HEK293 (cell line): ENCODE measurements at regions not wholly inside any gene's neighbourhood (a gene's known extent, or its start where the extent isn't known, plus 50 kb on each side); places are given as distances from the start of the nearest gene placed in this dataset.

Source experiments
- CTCF ChIA-PET: fragments of 350-600 bp; formaldehyde crosslinking; extraction: SDS; loops from one replicate; lab custom pipeline; 2021; ENCODE audit warnings: antibody characterized with exemption; lab: Yijun Ruan, JAX
- POLR2A ChIA-PET: fragments of 300-600 bp; formaldehyde crosslinking; extraction: SDS; loops from one replicate; lab custom pipeline; 2020; ENCODE audit warnings: antibody characterized with exemption, inconsistent platforms; lab: Yijun Ruan, JAX
- H3K27ac ChIP-seq: fragments of 200-500 bp; sonication (Bioruptor generic); 2 replicates; pipeline ENCODE4 v1.5.1; 2014; ENCODE audit warnings: low read depth, low read length, control low read depth, inconsistent platforms; ENCODE audit errors: extremely low read depth
- H3K36me3 ChIP-seq, 2 experiments: fragments of 200-500 bp in 1 of 2; sonication (Bioruptor generic) in 1 of 2; 1 replicate in 1 of 2; 2 replicates in 1 of 2; pipeline ENCODE4 v1.5.1; 2014 to 2017; ENCODE audit warnings: inconsistent platforms in 2 of 2, low read length in 2 of 2; ENCODE audit not compliant: control insufficient read depth in 2 of 2, insufficient read depth in 1 of 2
- H3K4me1 ChIP-seq: fragments of 200-500 bp; sonication (Bioruptor generic); 2 replicates; pipeline ENCODE4 v1.5.1; 2014; ENCODE audit warnings: mild to moderate bottlenecking, low read length, inconsistent platforms; ENCODE audit not compliant: control insufficient read depth, insufficient read depth
- H3K4me3 ChIP-seq: 2 replicates; pipeline ENCODE4 v1.5.1; 2011; ENCODE audit warnings: low read depth, mild to moderate bottlenecking, control low read depth, low read length, moderate library complexity
- H3K9me3 ChIP-seq: fragments of 200-500 bp; sonication (Bioruptor generic); 2 replicates; pipeline ENCODE4 v1.5.1; 2014; ENCODE audit warnings: low read depth, low read length, inconsistent platforms; ENCODE audit not compliant: control insufficient read depth, insufficient read depth
- PRDM1 ChIP-seq: fragments of 450-650 bp; formaldehyde crosslinking; IDR thresholded peaks from 2 replicates; pipeline ENCODE4; 2016; ENCODE audit warnings: missing biosample characterization, missing genetic modification characterization
- PRDM4 ChIP-seq: fragments of 450-650 bp; formaldehyde crosslinking; IDR thresholded peaks from 2 replicates; pipeline ENCODE4 v1.5.1; 2017; ENCODE audit warnings: missing biosample characterization, missing genetic modification characterization
- ZBTB7A ChIP-seq: fragments of 450-650 bp; formaldehyde crosslinking; IDR thresholded peaks from 2 replicates; pipeline ENCODE4 v1.5.1; 2016; ENCODE audit warnings: low read depth, missing biosample characterization, missing genetic modification characterization
- ZNF155 ChIP-seq: fragments of 450-650 bp; formaldehyde crosslinking; IDR thresholded peaks from 2 replicates; pipeline ENCODE4 v1.5.1; 2016; ENCODE audit warnings: missing biosample characterization, missing genetic modification characterization
- ZNF16 ChIP-seq: fragments of 450-650 bp; formaldehyde crosslinking; IDR thresholded peaks from 2 replicates; pipeline ENCODE4 v1.5.1; 2016; ENCODE audit warnings: low read depth, missing biosample characterization, missing genetic modification characterization
- ZNF19 ChIP-seq: fragments of 450-650 bp; formaldehyde crosslinking; IDR thresholded peaks from 2 replicates; pipeline ENCODE4; 2016; ENCODE audit warnings: missing biosample characterization, missing genetic modification characterization, low read depth
- ZNF214 ChIP-seq: fragments of 450-650 bp; formaldehyde crosslinking; IDR thresholded peaks from 2 replicates; pipeline ENCODE4 v1.5.1; 2017; ENCODE audit warnings: missing biosample characterization, mild to moderate bottlenecking, missing genetic modification characterization, borderline replicate concordance
- ZNF239 ChIP-seq: fragments of 450-650 bp; formaldehyde crosslinking; IDR thresholded peaks from 2 replicates; pipeline ENCODE4 v1.5.1; 2016; ENCODE audit warnings: missing biosample characterization, missing genetic modification characterization
- ZNF24 ChIP-seq: fragments of 450-650 bp; formaldehyde crosslinking; IDR thresholded peaks from 2 replicates; pipeline ENCODE4 v1.5.1; 2016; ENCODE audit warnings: missing biosample characterization, missing genetic modification characterization
- ZNF426 ChIP-seq: fragments of 450-650 bp; formaldehyde crosslinking; IDR thresholded peaks from 2 replicates; pipeline ENCODE4 v1.5.1; 2017; ENCODE audit warnings: missing biosample characterization, missing genetic modification characterization, mild to moderate bottlenecking, inconsistent platforms, moderate library complexity
- ZNF473 ChIP-seq: fragments of 450-650 bp; formaldehyde crosslinking; IDR thresholded peaks from 2 replicates; pipeline ENCODE4 v1.5.1; 2017; ENCODE audit warnings: missing biosample characterization, missing genetic modification characterization
- ZNF518A ChIP-seq: fragments of 450-650 bp; formaldehyde crosslinking; conservative IDR thresholded peaks from 2 replicates; pipeline ENCODE4 v1.5.1; 2016; ENCODE audit warnings: low read depth, missing biosample characterization, missing genetic modification characterization
- ZNF544 ChIP-seq: fragments of 450-650 bp; formaldehyde crosslinking; IDR thresholded peaks from 2 replicates; pipeline ENCODE4 v1.5.0; 2017; ENCODE audit warnings: missing biosample characterization, missing genetic modification characterization
- ZNF571 ChIP-seq: fragments of 450-650 bp; formaldehyde crosslinking; IDR thresholded peaks from 2 replicates; pipeline ENCODE4 v1.5.0; 2017; ENCODE audit warnings: missing biosample characterization, missing genetic modification characterization
- ZNF830 ChIP-seq: fragments of 450-650 bp; IDR thresholded peaks from 2 replicates; pipeline ENCODE4 v1.5.0; 2018; ENCODE audit warnings: missing biosample characterization, missing genetic modification characterization, low read depth, mild to moderate bottlenecking, moderate library complexity
- ZSCAN4 ChIP-seq: fragments of 450-650 bp; formaldehyde crosslinking; IDR thresholded peaks from 2 replicates; pipeline ENCODE4 v1.5.1; 2017; ENCODE audit warnings: missing biosample characterization, missing genetic modification characterization

- no peaks in the 10 kb centered on the region for H3K4me1 ChIP-seq
- ChIA-PET POLR2A (no interaction called here), CTCF (interaction anchor here (1.4 to 2.0 kb wide), 2 partner anchors 10 to 970 kb away, joined by 3 to 5 read pairs; no protein-coding TSS in a partner anchor)
These were observed 483.5 kb upstream of the TNC start for GRCh38 chr9:115601434-115601833.

More at GRCh38 chr9:115601434-115601833, 483.5 kb upstream of the TNC start:
- TF ChIP-seq ZNF571 (tag by site-specific recombination) (no peak), ZNF214 (tag by site-specific recombination) (no peak), ZNF155 (tag by site-specific recombination) (no peak), ZNF16 (tag by site-specific recombination) (no peak), ZNF544 (no peak), ZSCAN4 (no peak), ZBTB7A (no peak), ZNF473 (no peak), PRDM4 (tag by site-specific recombination) (no peak), ZNF830 (tag by site-specific recombination) (no peak), ZNF426 (tag by site-specific recombination) (no peak), ZNF239 (no peak), ZNF518A (no peak), PRDM1 (tag by site-specific recombination) (no peak), ZNF19 (tag by site-specific recombination) (no peak), ZNF24 (no peak)
- Histone ChIP-seq H3K4me3 (no peak overlapping the region), H3K36me3 (no peaks in the 10 kb centered on the region), H3K9me3 (no peaks in the 10 kb centered on the region), H3K27ac (no peak overlapping the region)
